CD4-positive, alpha-beta T cell (primary cell): ENCODE measurements at regions not wholly inside any gene's neighbourhood (a gene's known extent, or its start where the extent isn't known, plus 50 kb on each side); places are given as distances from the start of the nearest gene placed in this dataset. TPM values are rescaled to one million over a fixed set of nuclear protein-coding genes. Genes with fewer than 3 reads are reported as not detected.

Experiments
- ATAC-seq: fragments of 200-7000 bp; cut with Tn5 transposase; one replicate; pipeline ENCODE4 v1.10.0; 2022; ENCODE audit warnings: mild to moderate bottlenecking; ENCODE audit not compliant: poor library complexity
- CTCF ChIA-PET: fragments of 350-600 bp; sonication (Branson Sonifier 250); formaldehyde crosslinking; loops from one replicate; lab custom pipeline; 2021; ENCODE audit warnings: antibody characterized with exemption, inconsistent platforms; lab: Charles Lee
- POLR2A ChIA-PET: fragments of 350-600 bp; sonication (Branson Sonifier 250); formaldehyde crosslinking; loops from one replicate; lab custom pipeline; 2021; ENCODE audit warnings: antibody characterized with exemption, inconsistent platforms; lab: Charles Lee
- DNase-seq, 14 experiments: peaks; one replicate each; pipeline ENCODE4 v3.0.0-alpha.2; 2013 to 2020; ENCODE audit warnings: mixed read lengths in 2 of 14
- H3K27ac ChIP-seq, 2 donors: one replicate each; pipeline versions ENCODE4 v1.5.1 to v1.7.0; 2013; ENCODE audit warnings: low read length in 2 of 2, low read depth in 1 of 2, mild to moderate bottlenecking in 1 of 2
- H3K27me3 ChIP-seq, 2 experiments: 1 replicate in 1 of 2; 2 replicates in 1 of 2; pipeline versions ENCODE4 v1.6.1 to v1.7.0; 2013; ENCODE audit warnings: low read length in 2 of 2, control low read depth in 1 of 2, mild to moderate bottlenecking in 1 of 2, moderate library complexity in 1 of 2; ENCODE audit not compliant: insufficient read depth in 2 of 2, control insufficient read depth in 1 of 2
- H3K36me3 ChIP-seq: one replicate; pipeline ENCODE4 v1.6.1; 2013; ENCODE audit warnings: low read length, control low read depth; ENCODE audit not compliant: insufficient read depth
- H3K4me1 ChIP-seq: one replicate; pipeline ENCODE4 v1.6.1; 2013; ENCODE audit warnings: low read length, control low read depth; ENCODE audit not compliant: insufficient read depth
- H3K4me3 ChIP-seq: one replicate; pipeline ENCODE4 v1.5.1; 2013; ENCODE audit warnings: mild to moderate bottlenecking, low read length, moderate library complexity
- H3K9me3 ChIP-seq, 2 experiments: 1 replicate in 1 of 2; 2 replicates in 1 of 2; pipeline versions ENCODE4 v1.6.1 to v1.7.0; 2013; ENCODE audit warnings: low read length in 2 of 2, mild to moderate bottlenecking in 2 of 2, control low read depth in 1 of 2, moderate library complexity in 1 of 2; ENCODE audit not compliant: control insufficient read depth in 1 of 2, insufficient read depth in 1 of 2
- H3K27ac Mint-ChIP-seq: one replicate; pipeline ENCODE4 v1.8.0; 2020; ENCODE audit warnings: mixed read lengths
- H3K27me3 Mint-ChIP-seq: one replicate; pipeline ENCODE4 v1.8.0; 2021; ENCODE audit warnings: mixed read lengths
- H3K36me3 Mint-ChIP-seq: one replicate; pipeline ENCODE4 v1.8.0; 2021; ENCODE audit warnings: low read depth, mixed read lengths
- H3K4me1 Mint-ChIP-seq: one replicate; pipeline ENCODE4 v1.8.0; 2021; ENCODE audit warnings: low read depth, mixed read lengths
- H3K4me3 Mint-ChIP-seq: one replicate; pipeline ENCODE4 v1.8.0; 2020; ENCODE audit warnings: mild to moderate bottlenecking, mixed read lengths
- H3K9me3 Mint-ChIP-seq: one replicate; pipeline ENCODE4 v1.8.0; 2020; ENCODE audit warnings: mixed read lengths
- CTCF ChIP-seq: fragments of 200-600 bp; IDR thresholded peaks from one replicate; pipeline ENCODE4 v1.8.0; 2022; ENCODE audit warnings: antibody characterized with exemption, mild to moderate bottlenecking
- intact Hi-C, 2 experiments: fragments of 100-400 bp; cut with DNase I in 1 of 2; cut with micrococcal nuclease in 1 of 2; formaldehyde crosslinking; loops; one replicate each; pipeline versions ENCODE4 v1.15.1 to v1.9.0; 2023 to 2025; cut with DNase I, micrococcal nuclease
- microRNA-seq: library from miRNA; unstranded; fragments of <30 nt; microRNA quantifications from one replicate; pipeline ENCODE4 v1.2.0, GENCODE V29; 2021; ENCODE audit warnings: borderline microRNAs expressed, borderline replicate concordance

DNA sequence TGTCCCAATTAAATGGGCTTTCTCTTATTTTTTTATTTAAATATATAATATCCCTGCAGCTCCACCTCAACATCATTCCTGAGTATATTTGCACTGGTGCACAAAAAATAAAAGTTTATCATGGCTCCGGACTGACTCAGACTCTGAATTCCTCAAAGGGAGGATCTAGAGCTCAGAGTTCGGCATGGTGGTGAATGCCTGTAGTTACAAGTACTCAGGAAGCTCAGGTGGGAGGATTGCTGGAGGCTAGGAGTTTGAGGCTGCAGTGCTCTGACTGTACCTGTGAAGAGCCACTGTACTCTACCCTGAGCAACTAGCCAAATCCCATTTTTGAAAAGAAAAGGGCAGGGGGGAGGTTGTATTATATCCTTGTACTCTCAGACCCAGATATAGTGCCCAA is 52.8 kb upstream of the NRXN1 start:
- no peak overlapping the region for H3K4me3 Mint-ChIP-seq
- H3K27me3 Mint-ChIP-seq, result no peaks in the 10 kb centered on the region
- H3K9me3 Mint-ChIP-seq, result peaks cover 5% of the 10 kb centered on the region
- Histone ChIP-seq H3K4me1 (no peaks in the 10 kb centered on the region), H3K9me3 (peaks cover 0 to 4% of the 10 kb centered on the region in 2 experiments), H3K27me3 (no peaks in the 10 kb centered on the region), H3K36me3 (no peaks in the 10 kb centered on the region), H3K4me3 (no peak overlapping the region), H3K27ac (no peak overlapping the region)
- no peak for TF ChIP-seq CTCF
- DNase-seq (no peak), ATAC-seq (no peak)
- H3K4me1 Mint-ChIP-seq, result no peaks in the 10 kb centered on the region
- ChIA-PET CTCF (no interaction called here), POLR2A (no interaction called here)
- H3K36me3 Mint-ChIP-seq, result no peaks in the 10 kb centered on the region
- intact Hi-C loops, result no loop called here
- no peak overlapping the region for H3K27ac Mint-ChIP-seq

Small RNA genes lying in the stretch of these regions (microRNA-seq; reads per million reads assigned to microRNA genes)
- not detected for gene MIR4431
